Liver (tissue), 3 donors: ENCODE measurements at regions not wholly inside any gene's neighbourhood (a gene's known extent, or its start where the extent isn't known, plus 50 kb on each side); places are given as distances from the start of the nearest gene placed in this dataset.

ENCODE experiments used
- JUND ChIP-seq, 2 donors: IDR thresholded peaks; 2 replicates each; pipeline ENCODE4 v1.6.1; 2016; ENCODE audit warnings: antibody characterized with exemption in 2 of 2
- REST ChIP-seq: IDR thresholded peaks from 2 replicates; pipeline ENCODE4 v1.6.1; 2016; ENCODE audit warnings: antibody characterized with exemption, mild to moderate bottlenecking
- TF ChIP-seq, protein P1 (sequence below): fragments of 150-350 bp; IDR thresholded peaks from 2 replicates; pipeline ENCODE4 v1.5.1; 2017; ENCODE audit warnings: improper control_type of control experiment, low read depth, low read length; ENCODE audit not compliant: missing input control
- TF ChIP-seq, protein P2 (sequence below): IDR thresholded peaks from 2 replicates; pipeline ENCODE4 v1.6.1; 2016; ENCODE audit warnings: antibody characterized with exemption
- donor health status: healthy.
- donor health status: healthy.

DNA sequence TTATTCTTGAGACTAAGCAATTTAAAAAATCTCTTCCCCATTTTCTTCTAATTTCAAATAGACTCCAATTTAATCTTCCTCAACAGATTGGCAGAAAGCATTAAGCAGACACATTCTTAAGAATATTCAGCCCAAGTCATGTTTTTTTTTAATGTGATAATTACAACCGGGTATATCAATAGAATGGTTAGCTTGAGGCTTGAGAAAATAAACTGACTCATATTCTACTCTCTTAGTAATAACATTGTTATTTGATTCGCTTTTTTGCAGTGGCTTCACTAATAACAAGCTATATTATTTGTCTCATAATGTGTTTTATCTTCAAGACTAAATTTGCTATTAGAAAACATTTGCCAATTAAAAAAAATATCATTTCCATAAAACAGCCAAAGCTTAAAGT is 488.6 kb upstream of the RGS18 start:
- TF ChIP-seq, protein P1, sequence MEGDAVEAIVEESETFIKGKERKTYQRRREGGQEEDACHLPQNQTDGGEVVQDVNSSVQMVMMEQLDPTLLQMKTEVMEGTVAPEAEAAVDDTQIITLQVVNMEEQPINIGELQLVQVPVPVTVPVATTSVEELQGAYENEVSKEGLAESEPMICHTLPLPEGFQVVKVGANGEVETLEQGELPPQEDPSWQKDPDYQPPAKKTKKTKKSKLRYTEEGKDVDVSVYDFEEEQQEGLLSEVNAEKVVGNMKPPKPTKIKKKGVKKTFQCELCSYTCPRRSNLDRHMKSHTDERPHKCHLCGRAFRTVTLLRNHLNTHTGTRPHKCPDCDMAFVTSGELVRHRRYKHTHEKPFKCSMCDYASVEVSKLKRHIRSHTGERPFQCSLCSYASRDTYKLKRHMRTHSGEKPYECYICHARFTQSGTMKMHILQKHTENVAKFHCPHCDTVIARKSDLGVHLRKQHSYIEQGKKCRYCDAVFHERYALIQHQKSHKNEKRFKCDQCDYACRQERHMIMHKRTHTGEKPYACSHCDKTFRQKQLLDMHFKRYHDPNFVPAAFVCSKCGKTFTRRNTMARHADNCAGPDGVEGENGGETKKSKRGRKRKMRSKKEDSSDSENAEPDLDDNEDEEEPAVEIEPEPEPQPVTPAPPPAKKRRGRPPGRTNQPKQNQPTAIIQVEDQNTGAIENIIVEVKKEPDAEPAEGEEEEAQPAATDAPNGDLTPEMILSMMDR = no peak
- TF ChIP-seq JUND (IDR thresholded peaks at IDR 0.05) (no peak), REST (no peak)
- TF ChIP-seq, protein P2, sequence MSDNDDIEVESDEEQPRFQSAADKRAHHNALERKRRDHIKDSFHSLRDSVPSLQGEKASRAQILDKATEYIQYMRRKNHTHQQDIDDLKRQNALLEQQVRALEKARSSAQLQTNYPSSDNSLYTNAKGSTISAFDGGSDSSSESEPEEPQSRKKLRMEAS = no peak
